HPDE6-E6E7 (cell line): ENCODE measurements at regions not wholly inside any gene's neighbourhood (a gene's known extent, or its start where the extent isn't known, plus 50 kb on each side); places are given as distances from the start of the nearest gene placed in this dataset.

Experiments used
- DNase-seq: peaks from one replicate; pipeline ENCODE4 v3.0.0; 2011; ENCODE audit warnings: missing footprints; ENCODE audit errors: extremely low spot score

DNA sequence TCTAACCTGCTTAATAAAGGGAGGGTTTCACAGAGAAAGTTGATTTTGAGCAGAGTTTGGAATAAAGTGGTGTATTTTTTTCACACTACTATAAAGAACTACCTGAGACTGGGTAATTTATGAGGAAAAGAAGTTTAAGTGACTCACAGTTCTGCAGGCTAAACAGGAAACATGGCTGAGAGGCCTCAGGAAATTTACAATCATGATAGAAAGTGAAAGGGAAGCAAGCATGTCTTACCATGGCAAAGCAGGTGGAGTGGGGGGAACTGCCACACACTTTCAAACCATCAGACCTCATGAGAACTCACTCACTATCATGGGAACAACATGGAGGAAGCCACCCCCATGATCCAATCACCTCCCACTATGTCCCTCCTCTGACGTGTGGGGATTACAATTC is 546.7 kb downstream of the EPHA4 start:
- DNase-seq = no peak

GRCh38 chr2:221034026-221034701 is 537.9 kb downstream of the EPHA4 start:
- no peak for DNase-seq

DNA sequence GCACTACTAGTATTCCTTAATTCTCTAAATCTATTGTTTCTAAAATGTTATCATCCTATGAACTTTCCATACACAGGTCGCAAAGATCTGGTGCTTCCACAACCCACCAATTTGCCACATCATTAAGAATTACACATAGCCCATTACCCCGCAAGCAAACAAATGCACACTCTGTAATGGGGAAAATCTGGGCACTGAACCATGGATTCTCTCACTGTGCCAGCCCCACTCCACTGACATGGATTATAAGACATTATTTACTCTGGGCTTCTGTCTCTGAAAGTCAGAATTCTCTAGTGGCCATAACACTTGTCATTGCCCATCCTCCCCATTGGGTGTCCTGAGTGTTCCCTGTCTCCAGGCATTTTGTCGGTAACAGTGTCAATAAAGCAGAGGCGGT is 537.1 kb downstream of the EPHA4 start:
- no peak for DNase-seq

DNA sequence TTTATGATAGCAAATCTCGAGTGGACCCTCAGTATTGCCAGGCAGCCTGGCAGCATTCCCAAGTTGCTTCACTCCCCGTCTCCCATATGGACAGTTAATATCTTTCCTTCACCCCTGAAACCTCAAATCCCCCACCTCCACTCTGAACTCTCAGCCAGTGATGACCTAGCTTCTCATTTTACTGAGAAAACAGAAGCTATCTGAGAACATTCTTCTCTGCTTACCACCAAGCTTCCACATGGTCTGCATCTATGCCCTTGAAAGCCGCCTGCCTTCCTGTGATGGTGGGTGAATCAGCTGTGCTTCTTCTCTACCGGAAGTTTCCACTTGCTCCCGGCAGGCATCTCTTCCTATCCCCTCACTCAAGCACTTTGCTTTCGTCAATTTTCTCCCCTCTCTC is 529.2 kb downstream of the EPHA4 start:
- DNase-seq = no peak

- no peak for DNase-seq
Observed at GRCh38 chr2:221044781-221045180, 527.3 kb downstream of the EPHA4 start.

DNA sequence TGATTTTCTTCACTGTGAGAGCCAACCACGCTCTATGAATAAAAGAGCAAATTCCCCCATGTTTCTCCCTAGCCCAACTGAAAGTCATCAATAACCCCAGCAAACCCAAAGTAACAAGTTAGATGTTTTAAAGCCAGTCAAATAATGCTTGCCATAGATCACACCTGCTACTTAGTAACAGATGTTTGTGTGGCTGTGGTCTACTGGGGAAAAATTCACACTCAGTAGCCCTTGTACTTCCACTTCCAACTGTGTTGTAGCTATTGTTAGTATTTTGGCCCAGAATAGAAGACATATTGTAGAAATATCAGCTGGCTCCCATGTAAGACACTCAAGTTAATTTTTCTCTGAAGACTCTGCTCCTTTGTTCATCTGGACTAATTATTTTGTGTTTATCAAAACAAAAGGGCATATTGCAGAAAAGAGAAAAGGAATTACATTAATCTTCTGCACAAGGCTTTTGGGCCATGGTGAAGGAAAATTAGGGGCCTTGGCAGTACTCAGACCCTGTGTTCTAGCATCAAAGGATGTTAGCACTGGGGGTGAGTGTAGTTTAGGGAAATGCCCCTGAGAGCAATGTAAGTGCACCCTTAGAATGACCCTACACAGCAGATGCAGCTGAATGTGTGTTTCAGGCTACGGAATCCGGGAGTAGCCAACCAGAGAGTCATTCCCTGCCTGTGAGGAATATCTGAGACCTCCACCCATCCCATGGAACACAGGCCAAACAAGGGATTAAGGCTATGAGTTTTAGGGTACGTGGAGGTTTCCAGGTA is 521.9 kb downstream of the EPHA4 start:
- no peak for DNase-seq

GRCh38 chr2:221051162-221051561 is 520.9 kb downstream of the EPHA4 start:
- no peak for DNase-seq

- no peak for DNase-seq
Observed at GRCh38 chr2:221060376-221060775, 511.7 kb downstream of the EPHA4 start.

DNA sequence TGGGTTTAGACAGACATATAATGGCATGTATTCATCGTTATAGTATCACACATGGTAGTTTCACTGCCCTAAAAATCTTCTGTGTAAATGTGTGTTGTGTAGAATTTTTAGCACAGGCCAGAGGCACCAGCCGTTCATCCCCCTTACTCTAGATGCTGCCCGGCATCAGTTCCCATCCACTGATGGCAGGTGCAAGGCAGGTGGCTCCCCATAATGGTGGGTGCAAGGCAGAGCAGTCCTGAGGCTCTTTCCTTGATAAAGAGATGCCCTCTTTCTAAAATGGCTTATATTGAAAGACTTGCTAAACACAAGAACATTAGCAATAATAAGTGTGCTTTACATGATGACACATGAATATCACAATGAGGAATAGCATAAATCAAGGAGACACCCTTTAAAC is 508.5 kb downstream of the EPHA4 start:
- DNase-seq = no peak

GRCh38 chr2:221064058-221064854 is 507.8 kb downstream of the EPHA4 start:
- DNase-seq = no peak

- DNase-seq = no peak
Observed at GRCh38 chr2:221064880-221065279, 507.2 kb downstream of the EPHA4 start.

DNA sequence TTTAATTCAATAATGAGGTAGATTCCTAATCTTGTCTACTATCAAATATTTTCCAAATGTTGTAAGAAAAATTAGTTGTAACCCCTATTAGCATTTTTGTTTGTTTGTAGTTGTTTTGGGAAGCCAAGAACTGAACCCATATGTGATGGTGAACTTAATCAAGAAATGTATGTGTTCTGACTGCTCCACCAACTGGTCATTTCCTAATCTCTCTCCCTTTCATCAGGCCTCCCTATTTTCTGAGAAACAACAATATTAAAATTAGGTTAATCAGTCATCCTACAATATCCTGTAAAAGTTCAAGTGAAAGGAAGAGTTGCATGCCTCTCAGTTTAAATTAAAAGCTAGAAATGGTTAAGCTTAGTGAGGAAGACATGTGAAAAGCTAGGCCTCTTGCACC is 504.0 kb downstream of the EPHA4 start:
- no peak for DNase-seq

GRCh38 chr2:221070106-221070505 is 502.0 kb downstream of the EPHA4 start:
- no peak for DNase-seq

DNA sequence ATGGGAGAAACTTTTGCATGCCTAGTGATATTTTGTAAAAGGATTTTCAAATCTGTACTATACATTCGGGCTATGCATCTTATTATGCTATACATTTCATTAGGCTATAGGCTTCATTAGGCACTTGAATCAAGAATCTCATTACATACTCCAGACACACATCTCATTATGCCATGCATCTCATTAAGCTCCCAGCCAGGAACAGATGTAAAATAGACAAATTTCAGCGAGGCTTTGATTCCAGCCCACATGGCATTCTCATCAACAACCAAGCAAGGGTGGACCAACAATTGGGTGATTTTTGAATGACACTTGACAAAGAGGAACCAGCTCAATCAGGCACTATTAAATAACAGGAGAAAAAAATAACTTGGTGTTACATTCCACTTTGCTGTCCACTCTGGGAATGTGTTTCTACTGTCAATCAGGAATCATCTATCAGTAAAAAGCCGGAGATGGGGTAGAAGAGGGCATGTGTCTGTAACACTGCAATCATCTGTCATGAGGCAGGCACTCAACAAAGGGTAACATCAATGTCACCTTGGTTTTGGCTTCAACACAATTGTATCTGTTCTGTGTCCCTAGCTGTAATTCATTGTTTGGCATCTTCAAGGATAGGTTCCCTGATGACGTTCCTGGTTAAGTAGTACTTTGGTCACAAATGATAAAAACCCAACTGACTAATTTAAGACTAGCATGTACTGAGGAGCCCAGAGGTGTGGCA is 498.6 kb downstream of the EPHA4 start:
- no peak for DNase-seq

DNA sequence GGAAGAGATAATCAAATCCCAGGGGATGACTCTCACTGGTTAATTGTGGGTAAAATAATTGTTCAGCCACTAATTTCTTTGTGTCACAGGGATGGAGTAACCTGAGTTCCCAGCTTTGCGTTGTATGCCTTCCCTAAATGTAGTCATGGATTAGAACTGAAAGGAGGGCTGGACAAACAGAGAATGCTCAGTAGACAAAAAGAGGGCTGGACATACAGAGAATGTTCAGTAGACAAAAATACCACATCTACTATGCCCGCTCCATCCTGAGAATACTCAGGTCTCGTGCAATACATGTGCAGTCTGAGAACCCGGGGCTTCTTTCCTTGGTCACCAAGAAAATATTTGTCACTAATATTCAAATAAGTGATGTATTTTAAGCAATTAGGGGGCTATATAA is 497.9 kb downstream of the EPHA4 start:
- no peak for DNase-seq

GRCh38 chr2:221075203-221075602 is 496.9 kb downstream of the EPHA4 start:
- DNase-seq = no peak

- no peak for DNase-seq
Observed at GRCh38 chr2:221077251-221077650, 494.9 kb downstream of the EPHA4 start.

DNA sequence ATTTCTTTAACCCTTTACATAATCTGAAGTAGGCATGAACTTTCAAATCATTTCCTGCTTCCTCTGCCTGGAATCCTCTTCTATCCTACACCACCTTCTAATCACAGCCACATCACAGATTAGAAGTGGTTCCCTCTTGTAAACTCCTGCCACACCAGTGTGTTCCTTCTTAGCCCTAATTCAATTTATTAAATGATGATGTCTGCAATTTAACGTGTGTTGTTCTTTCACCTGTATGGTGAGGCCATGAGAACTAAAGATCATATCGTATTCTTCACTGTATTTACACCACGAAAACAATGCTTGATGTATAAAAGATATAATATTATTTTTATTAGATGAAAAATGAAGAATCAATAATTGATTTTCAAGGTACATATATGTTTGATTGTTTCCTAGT is 494.3 kb downstream of the EPHA4 start:
- no peak for DNase-seq

- DNase-seq = no peak
Observed at GRCh38 chr2:221085341-221085900, 486.7 kb downstream of the EPHA4 start.

DNA sequence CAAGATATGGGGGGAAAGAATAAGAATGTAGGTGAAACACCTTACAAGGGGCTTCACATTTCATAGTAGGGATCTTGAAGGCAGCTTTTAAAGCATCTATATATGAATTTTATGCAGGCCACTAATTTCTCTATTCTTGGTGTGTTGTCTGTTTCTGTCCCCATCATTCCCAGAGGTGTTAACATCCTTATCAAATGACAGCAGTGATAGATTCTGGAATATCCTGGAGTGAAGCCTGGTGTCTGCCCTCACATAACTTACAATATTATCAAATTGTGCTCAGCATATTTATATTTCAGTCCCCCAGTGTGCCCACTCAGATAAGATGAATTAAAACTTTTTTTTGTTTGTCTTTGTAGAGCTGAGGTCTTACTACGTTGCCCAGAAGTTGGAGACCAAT is 486.2 kb downstream of the EPHA4 start:
- DNase-seq = no peak

GRCh38 chr2:221087779-221088178 is 484.3 kb downstream of the EPHA4 start:
- no peak for DNase-seq

GRCh38 chr2:221088506-221088905 is 483.6 kb downstream of the EPHA4 start:
- no peak for DNase-seq
